ENCODE measurements at regions not wholly inside any gene's neighbourhood (a gene's known extent, or its start where the extent isn't known, plus 50 kb on each side); places are given as distances from the start of the nearest gene placed in this dataset.

DNA sequence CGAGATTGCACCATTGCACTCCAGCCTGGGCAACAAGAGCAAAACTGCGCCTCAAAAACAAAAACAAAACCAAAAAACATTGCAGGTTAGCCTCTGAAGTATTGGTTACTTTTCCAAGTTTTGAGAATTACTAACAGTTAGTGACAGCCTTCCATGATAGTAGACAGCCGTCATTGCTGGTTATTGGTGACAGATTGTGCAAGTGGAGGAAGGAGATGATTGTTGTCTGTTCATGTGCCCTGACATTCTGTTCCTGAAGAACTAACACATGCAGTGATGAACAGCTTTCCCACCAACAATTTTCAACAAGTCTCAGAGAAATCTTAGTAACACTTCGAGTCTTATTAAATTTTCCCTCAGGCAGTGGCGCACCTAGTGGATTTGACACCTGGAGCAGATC lies 89.3 kb upstream of the NAP1L1 start:
- no peak for TF ChIP-seq EZH2 (IDR thresholded peaks at IDR 0.05; ENCODE audit: borderline replicate concordance, low read length)
- TF ChIP-seq CTCF (conservative IDR thresholded peaks at IDR 0.05 in 1 of 2, IDR thresholded peaks at IDR 0.05 in 1 of 2; ENCODE audit: extremely low read depth in 1 of 2, insufficient read depth in 1 of 2, low read depth in 1 of 2, low read length in 2 of 2): no peak

Data from mammary epithelial cell (primary cell).